SK-N-SH (cell line): ENCODE measurements at regions not wholly inside any gene's neighbourhood (a gene's known extent, or its start where the extent isn't known, plus 50 kb on each side); places are given as distances from the start of the nearest gene placed in this dataset.

Experiments used
- CTCF ChIA-PET: fragments of 300-600, 350-600 bp; formaldehyde crosslinking; extraction: SDS; loops from one replicate; lab custom pipeline; 2021; lab: Yijun Ruan, JAX
- POLR2A ChIA-PET: fragments of 350-600 bp; sonication (Branson Sonifier 250); formaldehyde crosslinking; extraction: SDS; loops from one replicate; lab custom pipeline; 2020; ENCODE audit warnings: antibody characterized with exemption, inconsistent platforms; lab: Yijun Ruan, JAX
- DNase-seq: peaks from one replicate; pipeline ENCODE4 v3.0.0; 2012
- H2AFZ ChIP-seq: fragments of 200-600 bp; sonication (generic); 2 replicates; pipeline ENCODE4 v1.8.1; 2016; ENCODE audit warnings: antibody characterized with exemption, mild to moderate bottlenecking, low read depth
- H3F3A ChIP-seq: fragments of 200-600 bp; sonication (generic); replicated peaks from 2 replicates; pipeline ENCODE3; 2016; ENCODE audit warnings: antibody characterized with exemption, mild to moderate bottlenecking; ENCODE audit not compliant: insufficient read depth
- H3K27ac ChIP-seq, 2 experiments: fragments of 200-500 bp in 1 of 2; fragments of 200-600 bp in 1 of 2; sonication (Bioruptor generic) in 1 of 2; sonication (generic), shearing (Covaris generic) in 1 of 2; 2 replicates each; pipeline versions ENCODE4 v1.5.1 to v1.6.1; 2014 to 2016; ENCODE audit warnings: low read depth in 2 of 2, inconsistent platforms in 1 of 2, low read length in 1 of 2, mild to moderate bottlenecking in 1 of 2, mixed read lengths in 1 of 2
- H3K27me3 ChIP-seq: fragments of 200-600 bp; sonication (generic), shearing (Covaris generic); 2 replicates; pipeline ENCODE4 v1.6.1; 2016; ENCODE audit warnings: mixed run types; ENCODE audit not compliant: insufficient read depth
- H3K36me3 ChIP-seq, 2 experiments: fragments of 200-500 bp in 1 of 2; fragments of 200-600 bp in 1 of 2; sonication (Bioruptor generic) in 1 of 2; sonication (generic) in 1 of 2; replicated peaks in 1 of 2; 2 replicates each; pipeline versions ENCODE3 to v1.5.1; 2014 to 2016; ENCODE audit warnings: low read length in 1 of 2, mild to moderate bottlenecking in 1 of 2; ENCODE audit not compliant: insufficient read depth in 2 of 2, control insufficient read depth in 1 of 2
- H3K4me1 ChIP-seq, 2 experiments: fragments of 200-500 bp in 1 of 2; fragments of 200-600 bp in 1 of 2; sonication (Bioruptor generic) in 1 of 2; sonication (generic), shearing (Covaris generic) in 1 of 2; 2 replicates each; pipeline versions ENCODE4 v1.5.1 to v1.6.1; 2014 to 2016; ENCODE audit warnings: low read depth in 1 of 2, low read length in 1 of 2, mixed run types in 1 of 2; ENCODE audit not compliant: insufficient read depth in 2 of 2, control insufficient read depth in 1 of 2
- H3K4me2 ChIP-seq: fragments of 200-600 bp; sonication (generic), shearing (Covaris generic); 2 replicates; pipeline ENCODE4 v1.6.1; 2017; ENCODE audit warnings: mixed run types
- H3K4me3 ChIP-seq, 2 experiments: fragments of 200-500 bp in 1 of 2; fragments of 200-600 bp in 1 of 2; sonication (Bioruptor generic) in 1 of 2; sonication (generic), shearing (Covaris generic) in 1 of 2; 2 replicates each; pipeline versions ENCODE4 v1.5.1 to v1.8.1; 2014 to 2016; ENCODE audit warnings: low read depth in 2 of 2, inconsistent platforms in 1 of 2, low read length in 1 of 2, mild to moderate bottlenecking in 1 of 2, mixed read lengths in 1 of 2, moderate library complexity in 1 of 2
- H3K79me2 ChIP-seq: fragments of 200-600 bp; sonication (generic); 2 replicates; pipeline ENCODE4 v1.8.1; 2017; ENCODE audit warnings: mild to moderate bottlenecking; ENCODE audit not compliant: insufficient read depth
- H3K9ac ChIP-seq: fragments of 200-600 bp; sonication (generic); 2 replicates; pipeline ENCODE4 v1.6.1; 2017; ENCODE audit warnings: mixed run types
- H3K9me2 ChIP-seq: fragments of 200-600 bp; sonication (generic); 2 replicates; pipeline ENCODE4 v1.6.1; 2017; ENCODE audit warnings: mixed run types
- H3K9me3 ChIP-seq: fragments of 200-600 bp; sonication (generic); 2 replicates; pipeline ENCODE4 v1.6.1; 2017; ENCODE audit warnings: mixed run types, mild to moderate bottlenecking, moderate library complexity
- H4K20me1 ChIP-seq: fragments of 200-600 bp; sonication (generic); 2 replicates; pipeline ENCODE4 v1.6.1; 2017; ENCODE audit warnings: mild to moderate bottlenecking, mixed run types; ENCODE audit not compliant: insufficient read depth
- CHD2 ChIP-seq: fragments of 150-350 bp; IDR thresholded peaks from 2 replicates; pipeline ENCODE4 v1.6.1; 2018; ENCODE audit warnings: low read length; ENCODE audit not compliant: partially characterized antibody
- ELF1 ChIP-seq: IDR thresholded peaks from 2 replicates; pipeline ENCODE4 v1.4.0; 2012
- FOXJ3 ChIP-seq: sonication (generic); formaldehyde crosslinking; IDR thresholded peaks from 2 replicates; pipeline ENCODE4 v1.5.1; 2020; ENCODE audit warnings: mild to moderate bottlenecking, missing genetic modification reagents
- FOXM1 ChIP-seq: IDR thresholded peaks from 2 replicates; pipeline ENCODE4 v1.4.0; 2012; ENCODE audit warnings: low read depth, mild to moderate bottlenecking
- GABPA ChIP-seq: IDR thresholded peaks from 2 replicates; pipeline ENCODE4 v1.4.0; 2012; ENCODE audit warnings: low read depth, mild to moderate bottlenecking
- GATA2 ChIP-seq: sonication (generic); formaldehyde crosslinking; IDR thresholded peaks from 2 replicates; pipeline ENCODE4 v1.5.0; 2020; ENCODE audit warnings: mild to moderate bottlenecking, missing genetic modification reagents
- JUND ChIP-seq: IDR thresholded peaks from 2 replicates; pipeline ENCODE4 v1.4.0; 2012
- MXI1 ChIP-seq: IDR thresholded peaks from 2 replicates; pipeline ENCODE4 v1.6.1; 2012; ENCODE audit warnings: mild to moderate bottlenecking, low read depth, low read length, improper control_type of control experiment
- NFIC ChIP-seq: IDR thresholded peaks from 2 replicates; pipeline ENCODE4 v1.4.0; 2012; ENCODE audit warnings: borderline replicate concordance
- POLR2AphosphoS5 ChIP-seq: IDR thresholded peaks from 2 replicates; pipeline ENCODE4 v1.6.1; 2012; ENCODE audit warnings: low read depth, low read length
- RCOR1 ChIP-seq: fragments of 150-350 bp; IDR thresholded peaks from 2 replicates; pipeline ENCODE4 v1.6.1; 2017; ENCODE audit warnings: antibody characterized with exemption, low read length
- RXRA ChIP-seq: IDR thresholded peaks from 2 replicates; pipeline ENCODE4 v1.4.0; 2012; ENCODE audit warnings: low read depth, mild to moderate bottlenecking, borderline replicate concordance
- TAF1 ChIP-seq: IDR thresholded peaks from 2 replicates; pipeline ENCODE4 v1.6.1; 2012; ENCODE audit warnings: low read depth, mild to moderate bottlenecking, low read length, moderate library complexity, borderline replicate concordance
- TEAD4 ChIP-seq: IDR thresholded peaks from 2 replicates; pipeline ENCODE4 v1.4.0; 2012; ENCODE audit warnings: mild to moderate bottlenecking, borderline replicate concordance; ENCODE audit not compliant: insufficient read depth
- YY1 ChIP-seq: IDR thresholded peaks from 2 replicates; pipeline ENCODE4 v1.4.0; 2012; ENCODE audit warnings: low read depth, mild to moderate bottlenecking
- WGBS: methylation state at CpG from one replicate; pipeline ENCODE4 v1.1.6; 2017; ENCODE audit warnings: low lambda C conversion rate; 5-methylcytosine and 5-hydroxymethylcytosine counted together
- TF ChIP-seq, protein P1 (sequence below): fragments of 200-600 bp; sonication (generic); IDR thresholded peaks from 2 replicates; pipeline ENCODE4 v1.6.1; 2017; ENCODE audit warnings: antibody characterized with exemption, mild to moderate bottlenecking, moderate library complexity
- TF ChIP-seq, protein P2 (sequence below): fragments of 150-350 bp; IDR thresholded peaks from 2 replicates; pipeline ENCODE4 v1.6.1; 2016; ENCODE audit warnings: mild to moderate bottlenecking, low read depth, low read length

DNA sequence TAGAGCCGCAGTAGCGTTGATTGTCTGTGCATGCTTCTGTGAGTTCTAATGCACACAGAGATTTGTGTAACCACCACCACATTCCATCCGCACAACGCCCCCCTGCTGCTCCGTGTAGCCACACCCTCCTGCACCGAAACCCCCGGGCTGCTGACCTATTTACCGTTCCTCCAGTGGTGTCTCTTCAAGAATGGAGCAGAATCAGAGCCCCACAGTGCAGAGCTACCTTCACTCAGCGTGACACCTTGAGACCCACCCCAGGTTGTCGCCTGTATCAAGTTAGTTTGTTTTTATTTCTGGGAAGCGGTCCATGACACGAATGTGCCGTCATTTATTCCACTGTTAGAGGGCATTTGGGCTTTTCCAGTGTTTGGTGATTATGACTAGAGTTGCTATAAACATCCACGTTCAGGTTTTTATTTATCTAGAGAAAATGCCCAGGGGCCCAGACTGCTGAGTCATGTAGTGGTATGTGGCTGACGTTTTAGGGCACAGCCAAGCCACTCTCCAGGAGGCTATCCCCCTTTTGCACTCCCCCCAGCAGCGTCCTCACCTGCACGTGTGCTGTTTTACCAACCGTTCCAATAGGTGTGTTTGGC lies 266.8 kb downstream of the NDUFA10 start:
- no peak overlapping the region for H3K4me3 ChIP-seq
- no peaks in the 10 kb centered on the region for H3K36me3 ChIP-seq
- ChIA-PET CTCF (interaction anchor here (1.5 kb wide), 1 partner anchor 9 kb away, joined by 3 read pairs; no protein-coding TSS in a partner anchor), POLR2A (no interaction called here)
- peaks cover 0 to 5% of the 10 kb centered on the region in 2 experiments; a peak in 1 of 4 replicates for H3K4me1 ChIP-seq
- H4K20me1 ChIP-seq: no peaks in the 10 kb centered on the region
- no peaks in the 10 kb centered on the region for H3K79me2 ChIP-seq
- no peak overlapping the region for H3K4me2 ChIP-seq
- no peaks in the 10 kb centered on the region for H3K9me3 ChIP-seq
- no peak overlapping the region for H3K27ac ChIP-seq
- TF ChIP-seq CHD2 (no peak), RCOR1 (no peak), FOXJ3 (CRISPR knock-in tag) (no peak), YY1 (no peak), MXI1 (no peak), RXRA (no peak), NFIC (no peak), ELF1 (no peak), POLR2AphosphoS5 (no peak), GABPA (no peak), GATA2 (CRISPR knock-in tag) (no peak), TEAD4 (no peak), FOXM1 (no peak), TAF1 (no peak), JUND (no peak)
- TF ChIP-seq, protein P1, sequence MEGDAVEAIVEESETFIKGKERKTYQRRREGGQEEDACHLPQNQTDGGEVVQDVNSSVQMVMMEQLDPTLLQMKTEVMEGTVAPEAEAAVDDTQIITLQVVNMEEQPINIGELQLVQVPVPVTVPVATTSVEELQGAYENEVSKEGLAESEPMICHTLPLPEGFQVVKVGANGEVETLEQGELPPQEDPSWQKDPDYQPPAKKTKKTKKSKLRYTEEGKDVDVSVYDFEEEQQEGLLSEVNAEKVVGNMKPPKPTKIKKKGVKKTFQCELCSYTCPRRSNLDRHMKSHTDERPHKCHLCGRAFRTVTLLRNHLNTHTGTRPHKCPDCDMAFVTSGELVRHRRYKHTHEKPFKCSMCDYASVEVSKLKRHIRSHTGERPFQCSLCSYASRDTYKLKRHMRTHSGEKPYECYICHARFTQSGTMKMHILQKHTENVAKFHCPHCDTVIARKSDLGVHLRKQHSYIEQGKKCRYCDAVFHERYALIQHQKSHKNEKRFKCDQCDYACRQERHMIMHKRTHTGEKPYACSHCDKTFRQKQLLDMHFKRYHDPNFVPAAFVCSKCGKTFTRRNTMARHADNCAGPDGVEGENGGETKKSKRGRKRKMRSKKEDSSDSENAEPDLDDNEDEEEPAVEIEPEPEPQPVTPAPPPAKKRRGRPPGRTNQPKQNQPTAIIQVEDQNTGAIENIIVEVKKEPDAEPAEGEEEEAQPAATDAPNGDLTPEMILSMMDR: no peak
- TF ChIP-seq, protein P2, sequence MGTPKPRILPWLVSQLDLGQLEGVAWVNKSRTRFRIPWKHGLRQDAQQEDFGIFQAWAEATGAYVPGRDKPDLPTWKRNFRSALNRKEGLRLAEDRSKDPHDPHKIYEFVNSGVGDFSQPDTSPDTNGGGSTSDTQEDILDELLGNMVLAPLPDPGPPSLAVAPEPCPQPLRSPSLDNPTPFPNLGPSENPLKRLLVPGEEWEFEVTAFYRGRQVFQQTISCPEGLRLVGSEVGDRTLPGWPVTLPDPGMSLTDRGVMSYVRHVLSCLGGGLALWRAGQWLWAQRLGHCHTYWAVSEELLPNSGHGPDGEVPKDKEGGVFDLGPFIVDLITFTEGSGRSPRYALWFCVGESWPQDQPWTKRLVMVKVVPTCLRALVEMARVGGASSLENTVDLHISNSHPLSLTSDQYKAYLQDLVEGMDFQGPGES: no peak
- no peak overlapping the region for H3K9ac ChIP-seq
- no peaks in the 10 kb centered on the region for H3K27me3 ChIP-seq
- no peaks in the 10 kb centered on the region for H3K9me2 ChIP-seq
- no peak overlapping the region for H2AFZ ChIP-seq
- 38% methylated on average over 18 of the region's 18 CpGs for WGBS
- H3F3A ChIP-seq: no peaks in the 10 kb centered on the region
- no peak for DNase-seq
